ENCODE measurements at regions not wholly inside any gene's neighbourhood (a gene's known extent, or its start where the extent isn't known, plus 50 kb on each side); places are given as distances from the start of the nearest gene placed in this dataset.

GRCh38 chr15:48041454-48041853 is 79.3 kb upstream of the SLC24A5 start:
- no peaks in the 10 kb centered on the region for H3K9me3 ChIP-seq (ENCODE audit: insufficient read depth, low read length, severe bottlenecking)
- H3K4me3 ChIP-seq (ENCODE audit: low read depth in 1 of 2, low read length in 2 of 2) = no peak overlapping the region
- no peaks in the 10 kb centered on the region for H4K20me1 ChIP-seq (ENCODE audit: insufficient read depth, low read length)
- no peaks in the 10 kb centered on the region for H3K4me1 ChIP-seq (ENCODE audit: insufficient read depth, low read length)
- no peaks in the 10 kb centered on the region for H3K79me2 ChIP-seq (ENCODE audit: insufficient read depth, low read length)
- H3K27me3 ChIP-seq (ENCODE audit: insufficient read depth, low read length, poor library complexity) = no peaks in the 10 kb centered on the region
- ATAC-seq (ENCODE audit: insufficient read depth, low read depth) (no peak), DNase-seq (no peak)
- H3K36me3 ChIP-seq (ENCODE audit: insufficient read depth, low read length) = no peaks in the 10 kb centered on the region
- H3K27ac ChIP-seq (ENCODE audit: low read length) = no peak overlapping the region
- no peak overlapping the region for H3K4me2 ChIP-seq (ENCODE audit: insufficient read depth, low read length)
- TF ChIP-seq, protein P1, sequence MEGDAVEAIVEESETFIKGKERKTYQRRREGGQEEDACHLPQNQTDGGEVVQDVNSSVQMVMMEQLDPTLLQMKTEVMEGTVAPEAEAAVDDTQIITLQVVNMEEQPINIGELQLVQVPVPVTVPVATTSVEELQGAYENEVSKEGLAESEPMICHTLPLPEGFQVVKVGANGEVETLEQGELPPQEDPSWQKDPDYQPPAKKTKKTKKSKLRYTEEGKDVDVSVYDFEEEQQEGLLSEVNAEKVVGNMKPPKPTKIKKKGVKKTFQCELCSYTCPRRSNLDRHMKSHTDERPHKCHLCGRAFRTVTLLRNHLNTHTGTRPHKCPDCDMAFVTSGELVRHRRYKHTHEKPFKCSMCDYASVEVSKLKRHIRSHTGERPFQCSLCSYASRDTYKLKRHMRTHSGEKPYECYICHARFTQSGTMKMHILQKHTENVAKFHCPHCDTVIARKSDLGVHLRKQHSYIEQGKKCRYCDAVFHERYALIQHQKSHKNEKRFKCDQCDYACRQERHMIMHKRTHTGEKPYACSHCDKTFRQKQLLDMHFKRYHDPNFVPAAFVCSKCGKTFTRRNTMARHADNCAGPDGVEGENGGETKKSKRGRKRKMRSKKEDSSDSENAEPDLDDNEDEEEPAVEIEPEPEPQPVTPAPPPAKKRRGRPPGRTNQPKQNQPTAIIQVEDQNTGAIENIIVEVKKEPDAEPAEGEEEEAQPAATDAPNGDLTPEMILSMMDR (IDR thresholded peaks at IDR 0.05; ENCODE audit: borderline replicate concordance, extremely low read depth, low read length, poor library complexity, severe bottlenecking) = no peak
- no peak for TF ChIP-seq EZH2 (IDR thresholded peaks at IDR 0.05; ENCODE audit: borderline replicate concordance, low read depth, low read length, severe bottlenecking)
- no peak overlapping the region for H2AFZ ChIP-seq (ENCODE audit: low read depth, low read length)
- H3K9ac ChIP-seq (ENCODE audit: low read depth, low read length) = no peak overlapping the region

GRCh38 chr15:48046813-48047438 is 73.9 kb upstream of the SLC24A5 start:
- Histone ChIP-seq H3K9ac (ENCODE audit: low read depth, low read length) (no peak overlapping the region), H3K79me2 (ENCODE audit: insufficient read depth, low read length) (no peaks in the 10 kb centered on the region), H3K4me2 (ENCODE audit: insufficient read depth, low read length) (no peak overlapping the region), H3K4me3 (ENCODE audit: low read depth in 1 of 2, low read length in 2 of 2) (no peak overlapping the region), H4K20me1 (ENCODE audit: insufficient read depth, low read length) (no peaks in the 10 kb centered on the region), H3K36me3 (ENCODE audit: insufficient read depth, low read length) (no peaks in the 10 kb centered on the region), H3K9me3 (ENCODE audit: insufficient read depth, low read length, severe bottlenecking) (no peaks in the 10 kb centered on the region), H3K27ac (ENCODE audit: low read length) (no peak overlapping the region), H3K4me1 (ENCODE audit: insufficient read depth, low read length) (no peaks in the 10 kb centered on the region), H2AFZ (ENCODE audit: low read depth, low read length) (no peak overlapping the region), H3K27me3 (ENCODE audit: insufficient read depth, low read length, poor library complexity) (no peaks in the 10 kb centered on the region)
- TF ChIP-seq EZH2 (IDR thresholded peaks at IDR 0.05; ENCODE audit: borderline replicate concordance, low read depth, low read length, severe bottlenecking) = no peak
- TF ChIP-seq, protein P1 (IDR thresholded peaks at IDR 0.05; ENCODE audit: borderline replicate concordance, extremely low read depth, low read length, poor library complexity, severe bottlenecking) = no peak
- no peak for DNase-seq
- no peak for ATAC-seq (ENCODE audit: insufficient read depth, low read depth)

DNA sequence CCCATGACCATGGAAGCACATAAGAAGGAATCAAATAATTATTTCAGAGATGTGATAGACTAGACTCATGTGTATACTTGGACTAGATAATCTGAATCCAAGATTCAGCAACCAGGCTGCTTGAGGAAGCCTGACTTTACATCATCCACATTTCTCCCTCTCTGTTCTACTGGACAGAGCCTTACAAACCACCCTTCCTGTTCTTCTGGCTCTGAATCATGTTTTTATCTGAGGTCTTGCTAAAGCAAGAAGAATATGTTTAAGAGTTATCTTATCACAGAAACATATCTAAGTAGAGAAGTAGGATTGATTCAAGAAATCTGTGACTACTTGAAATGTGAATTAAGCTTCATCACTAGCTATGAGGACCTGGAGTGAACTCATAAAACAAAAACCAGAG is 71.1 kb upstream of the SLC24A5 start:
- Histone ChIP-seq H3K4me1 (ENCODE audit: insufficient read depth, low read length) (no peaks in the 10 kb centered on the region), H3K9me3 (ENCODE audit: insufficient read depth, low read length, severe bottlenecking) (no peaks in the 10 kb centered on the region), H4K20me1 (ENCODE audit: insufficient read depth, low read length) (no peaks in the 10 kb centered on the region), H3K79me2 (ENCODE audit: insufficient read depth, low read length) (no peaks in the 10 kb centered on the region), H3K36me3 (ENCODE audit: insufficient read depth, low read length) (no peaks in the 10 kb centered on the region), H3K9ac (ENCODE audit: low read depth, low read length) (no peak overlapping the region), H3K27ac (ENCODE audit: low read length) (no peak overlapping the region), H3K4me2 (ENCODE audit: insufficient read depth, low read length) (no peak overlapping the region), H2AFZ (ENCODE audit: low read depth, low read length) (no peak overlapping the region), H3K4me3 (ENCODE audit: low read depth in 1 of 2, low read length in 2 of 2) (no peak overlapping the region), H3K27me3 (ENCODE audit: insufficient read depth, low read length, poor library complexity) (no peaks in the 10 kb centered on the region)
- ATAC-seq (ENCODE audit: insufficient read depth, low read depth) (no peak), DNase-seq (no peak)
- TF ChIP-seq, protein P1 (IDR thresholded peaks at IDR 0.05; ENCODE audit: borderline replicate concordance, extremely low read depth, low read length, poor library complexity, severe bottlenecking) = no peak
- no peak for TF ChIP-seq EZH2 (IDR thresholded peaks at IDR 0.05; ENCODE audit: borderline replicate concordance, low read depth, low read length, severe bottlenecking)

Data from DND-41 (cell line).